Smooth muscle cell (in vitro differentiated cells): ENCODE measurements at regions not wholly inside any gene's neighbourhood (a gene's known extent, or its start where the extent isn't known, plus 50 kb on each side); places are given as distances from the start of the nearest gene placed in this dataset.

ENCODE experiments used
- DNase-seq: peaks from one replicate; lab custom pipeline; 2025; ENCODE audit not compliant: unreplicated experiment; lab: John Stamatoyannopoulos, UW
- H2AFZ ChIP-seq: fragments of 200-600 bp; sonication (generic); 2 replicates; pipeline ENCODE4 v1.6.0; 2016; ENCODE audit warnings: antibody characterized with exemption, low read depth, mild to moderate bottlenecking
- H3F3A ChIP-seq: fragments of 200-600 bp; sonication (generic); 2 replicates; pipeline ENCODE4 v1.6.0; 2017; ENCODE audit warnings: antibody characterized with exemption, low read depth
- H3K27ac ChIP-seq: fragments of 200-600 bp; sonication (generic); 2 replicates; pipeline ENCODE4 v1.5.1; 2016; ENCODE audit warnings: low read depth, mild to moderate bottlenecking
- H3K27me3 ChIP-seq: fragments of 200-600 bp; sonication (generic); 2 replicates; pipeline ENCODE4 v1.6.1; 2016; ENCODE audit warnings: low read depth, mild to moderate bottlenecking
- H3K36me3 ChIP-seq: fragments of 200-600 bp; sonication (generic); 2 replicates; pipeline ENCODE4 v1.5.1; 2016; ENCODE audit warnings: low read depth
- H3K4me1 ChIP-seq: fragments of 200-600 bp; sonication (generic); 2 replicates; pipeline ENCODE4 v1.5.1; 2016; ENCODE audit warnings: low read depth
- H3K4me2 ChIP-seq: fragments of 200-600 bp; sonication (generic); 2 replicates; pipeline ENCODE4 v1.6.0; 2016; ENCODE audit warnings: mild to moderate bottlenecking
- H3K4me3 ChIP-seq: fragments of 200-600 bp; sonication (generic); 2 replicates; pipeline ENCODE4 v1.5.1; 2016; ENCODE audit warnings: mild to moderate bottlenecking
- H3K79me2 ChIP-seq: fragments of 200-600 bp; sonication (generic); 2 replicates; pipeline ENCODE4 v1.6.0; 2016; ENCODE audit warnings: low read depth, mild to moderate bottlenecking
- H3K9ac ChIP-seq: fragments of 200-600 bp; sonication (generic); 2 replicates; pipeline ENCODE4 v1.6.0; 2016; ENCODE audit warnings: low read depth
- H3K9me3 ChIP-seq: fragments of 200-600 bp; sonication (generic); replicated peaks from 2 replicates; pipeline ENCODE4 v1.5.1; 2016; ENCODE audit warnings: low read depth
- H4K20me1 ChIP-seq: fragments of 200-600 bp; sonication (generic); 2 replicates; pipeline ENCODE4 v1.6.0; 2016; ENCODE audit warnings: low read depth
- CTCF ChIP-seq: fragments of 200-600 bp; sonication (generic); IDR thresholded peaks from 2 replicates; pipeline ENCODE4 v1.5.1; 2017; ENCODE audit warnings: borderline replicate concordance, mild to moderate bottlenecking, antibody characterized with exemption; ENCODE audit not compliant: insufficient read depth, poor library complexity, severe bottlenecking
- WGBS: methylation state at CpG from one replicate; pipeline ENCODE4 v1.1.7; 2016; ENCODE audit warnings: low lambda C conversion rate; 5-methylcytosine and 5-hydroxymethylcytosine counted together

GRCh38 chr1:221239792-221240191 is 360.5 kb downstream of the HLX start:
- H3K4me3 ChIP-seq = no peak overlapping the region
- H3K4me2 ChIP-seq = no peak overlapping the region
- WGBS = 96% methylated on average over 9 of the region's 9 CpGs
- H3K27me3 ChIP-seq = no peaks in the 10 kb centered on the region
- H3K9ac ChIP-seq = no peak overlapping the region
- no peaks in the 10 kb centered on the region for H3K9me3 ChIP-seq
- H3F3A ChIP-seq = no peaks in the 10 kb centered on the region
- H2AFZ ChIP-seq = no peak overlapping the region
- DNase-seq = no peak
- H3K27ac ChIP-seq = no peak overlapping the region
- H3K79me2 ChIP-seq = no peaks in the 10 kb centered on the region
- no peaks in the 10 kb centered on the region for H3K36me3 ChIP-seq
- H3K4me1 ChIP-seq = no peaks in the 10 kb centered on the region
- TF ChIP-seq CTCF = no peak
- no peaks in the 10 kb centered on the region for H4K20me1 ChIP-seq

- H2AFZ ChIP-seq = no peak overlapping the region
- H3K27ac ChIP-seq = no peak overlapping the region
- H3F3A ChIP-seq = no peaks in the 10 kb centered on the region
- H3K27me3 ChIP-seq = no peaks in the 10 kb centered on the region
- H4K20me1 ChIP-seq = no peaks in the 10 kb centered on the region
- TF ChIP-seq CTCF = no peak
- H3K36me3 ChIP-seq = no peaks in the 10 kb centered on the region
- H3K4me1 ChIP-seq = no peaks in the 10 kb centered on the region
- no peaks in the 10 kb centered on the region for H3K79me2 ChIP-seq
- H3K4me2 ChIP-seq = no peak overlapping the region
- H3K9me3 ChIP-seq = no peaks in the 10 kb centered on the region
- no peak overlapping the region for H3K9ac ChIP-seq
- no peak overlapping the region for H3K4me3 ChIP-seq
- 91% methylated on average over 1 of the region's 1 CpG for WGBS
- no peak for DNase-seq
Measured at GRCh38 chr1:221240690-221241089, 361.4 kb downstream of the HLX start.

- H3K27me3 ChIP-seq = no peaks in the 10 kb centered on the region
- no peaks in the 10 kb centered on the region for H3K9me3 ChIP-seq
- no peak for DNase-seq
- TF ChIP-seq CTCF = no peak
- H3K4me2 ChIP-seq = no peak overlapping the region
- WGBS = 97% methylated on average over 1 of the region's 1 CpG
- no peak overlapping the region for H3K27ac ChIP-seq
- no peaks in the 10 kb centered on the region for H3K4me1 ChIP-seq
- no peaks in the 10 kb centered on the region for H3K36me3 ChIP-seq
- H2AFZ ChIP-seq = no peak overlapping the region
- no peaks in the 10 kb centered on the region for H3K79me2 ChIP-seq
- no peaks in the 10 kb centered on the region for H3F3A ChIP-seq
- H3K9ac ChIP-seq = no peak overlapping the region
- no peak overlapping the region for H3K4me3 ChIP-seq
- no peaks in the 10 kb centered on the region for H4K20me1 ChIP-seq
Measured at GRCh38 chr1:221241157-221241556, 361.9 kb downstream of the HLX start.

- Histone ChIP-seq H3F3A (no peaks in the 10 kb centered on the region), H3K27me3 (no peaks in the 10 kb centered on the region), H3K36me3 (no peaks in the 10 kb centered on the region), H4K20me1 (no peaks in the 10 kb centered on the region), H3K9ac (no peak overlapping the region), H2AFZ (no peak overlapping the region), H3K9me3 (no peaks in the 10 kb centered on the region), H3K79me2 (no peaks in the 10 kb centered on the region), H3K4me2 (no peak overlapping the region), H3K4me3 (no peak overlapping the region), H3K4me1 (no peaks in the 10 kb centered on the region), H3K27ac (no peak overlapping the region)
- WGBS = 95% methylated on average over 2 of the region's 2 CpGs
- DNase-seq = no peak
- TF ChIP-seq CTCF = no peak
Measured at GRCh38 chr1:221241592-221241991, 362.3 kb downstream of the HLX start.
